Uterus (tissue), 3 donors: ENCODE measurements at regions not wholly inside any gene's neighbourhood (a gene's known extent, or its start where the extent isn't known, plus 50 kb on each side); places are given as distances from the start of the nearest gene placed in this dataset.

Source experiments
- DNase-seq, 2 donors: peaks; one replicate each; pipeline ENCODE4 v3.0.0-alpha.2; 2019 to 2020
- H3K27ac ChIP-seq, 2 donors: fragments of 200-600 bp; sonication (generic); 1 replicate in 1 of 2; 2 replicates in 1 of 2; pipeline ENCODE4 v1.5.1; 2016 to 2018
- H3K27me3 ChIP-seq, 2 donors: fragments of 200-600 bp; sonication (generic); one replicate each; pipeline ENCODE4 v1.5.1; 2018 to 2019; ENCODE audit warnings: control low read depth in 1 of 2
- H3K36me3 ChIP-seq, 2 donors: fragments of 200-600 bp; sonication (generic); one replicate each; pipeline ENCODE4 v1.5.1; 2019; ENCODE audit warnings: control low read depth in 1 of 2
- H3K4me1 ChIP-seq, 2 donors: fragments of 200-600 bp; sonication (generic); one replicate each; pipeline ENCODE4 v1.5.1; 2018 to 2019; ENCODE audit warnings: control low read depth in 1 of 2
- H3K4me3 ChIP-seq, 2 donors: fragments of 200-600 bp; sonication (generic); 1 replicate in 1 of 2; 2 replicates in 1 of 2; pipeline ENCODE4 v1.5.1; 2018 to 2019; ENCODE audit warnings: mild to moderate bottlenecking in 1 of 2
- H3K9me3 ChIP-seq, 2 donors: fragments of 200-600 bp; sonication (generic); one replicate each; pipeline ENCODE4 v1.5.1; 2019; ENCODE audit warnings: control low read depth in 1 of 2
- POLR2A ChIP-seq, 2 donors: fragments of 450-650 bp; IDR thresholded peaks; one replicate each; pipeline ENCODE4 v1.6.1; 2016; ENCODE audit warnings: antibody characterized with exemption in 2 of 2, mild to moderate bottlenecking in 1 of 2, moderate library complexity in 1 of 2
- intact Hi-C: fragments of 100-400 bp; cut with DNase I; formaldehyde crosslinking; loops from one replicate; pipeline ENCODE4 v1.15.1; 2023; ENCODE audit warnings: low total_unique reads
- TF ChIP-seq, protein P1 (sequence below), 4 experiments: fragments of 200-600 bp in 2 of 4; fragments of 450-650 bp in 2 of 4; sonication (generic) in 2 of 4; IDR thresholded peaks; one replicate each; pipeline ENCODE4 v1.5.1; 2016 to 2019; ENCODE audit warnings: antibody characterized with exemption in 4 of 4, mild to moderate bottlenecking in 2 of 4, moderate library complexity in 1 of 4
- donor health status: DM: yes; HTN: yes; CAD: no.

DNA sequence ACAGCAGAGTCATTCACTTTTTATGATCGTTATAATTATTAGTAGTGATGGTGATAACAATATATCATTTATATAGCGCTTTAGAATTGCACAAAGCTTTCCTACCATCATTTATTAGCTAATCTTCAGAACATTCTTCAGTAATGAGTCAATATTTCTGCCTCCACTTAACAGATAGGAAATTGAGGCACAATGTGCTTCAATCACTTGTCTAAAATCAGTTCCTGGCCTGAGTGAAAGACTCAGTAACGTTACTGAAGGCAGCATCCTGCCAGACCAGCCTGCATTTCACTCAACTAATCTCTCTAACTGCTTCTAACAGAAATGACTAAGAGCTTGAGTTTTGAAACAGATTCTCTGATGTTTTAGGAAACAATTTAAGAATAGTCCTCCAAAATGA is 412.1 kb downstream of the MZT1 start:
- H3K36me3 ChIP-seq = no peaks in the 10 kb centered on the region
- H3K4me1 ChIP-seq = no peaks in the 10 kb centered on the region
- intact Hi-C loops = no loop called here
- no peak for TF ChIP-seq POLR2A (IDR thresholded peaks at IDR 0.05)
- TF ChIP-seq, protein P1, sequence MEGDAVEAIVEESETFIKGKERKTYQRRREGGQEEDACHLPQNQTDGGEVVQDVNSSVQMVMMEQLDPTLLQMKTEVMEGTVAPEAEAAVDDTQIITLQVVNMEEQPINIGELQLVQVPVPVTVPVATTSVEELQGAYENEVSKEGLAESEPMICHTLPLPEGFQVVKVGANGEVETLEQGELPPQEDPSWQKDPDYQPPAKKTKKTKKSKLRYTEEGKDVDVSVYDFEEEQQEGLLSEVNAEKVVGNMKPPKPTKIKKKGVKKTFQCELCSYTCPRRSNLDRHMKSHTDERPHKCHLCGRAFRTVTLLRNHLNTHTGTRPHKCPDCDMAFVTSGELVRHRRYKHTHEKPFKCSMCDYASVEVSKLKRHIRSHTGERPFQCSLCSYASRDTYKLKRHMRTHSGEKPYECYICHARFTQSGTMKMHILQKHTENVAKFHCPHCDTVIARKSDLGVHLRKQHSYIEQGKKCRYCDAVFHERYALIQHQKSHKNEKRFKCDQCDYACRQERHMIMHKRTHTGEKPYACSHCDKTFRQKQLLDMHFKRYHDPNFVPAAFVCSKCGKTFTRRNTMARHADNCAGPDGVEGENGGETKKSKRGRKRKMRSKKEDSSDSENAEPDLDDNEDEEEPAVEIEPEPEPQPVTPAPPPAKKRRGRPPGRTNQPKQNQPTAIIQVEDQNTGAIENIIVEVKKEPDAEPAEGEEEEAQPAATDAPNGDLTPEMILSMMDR (IDR thresholded peaks at IDR 0.05) = no peak
- no peak for DNase-seq
- no peaks in the 10 kb centered on the region for H3K27me3 ChIP-seq
- no peak overlapping the region for H3K27ac ChIP-seq
- no peak overlapping the region for H3K4me3 ChIP-seq
- no peaks in the 10 kb centered on the region for H3K9me3 ChIP-seq

DNA sequence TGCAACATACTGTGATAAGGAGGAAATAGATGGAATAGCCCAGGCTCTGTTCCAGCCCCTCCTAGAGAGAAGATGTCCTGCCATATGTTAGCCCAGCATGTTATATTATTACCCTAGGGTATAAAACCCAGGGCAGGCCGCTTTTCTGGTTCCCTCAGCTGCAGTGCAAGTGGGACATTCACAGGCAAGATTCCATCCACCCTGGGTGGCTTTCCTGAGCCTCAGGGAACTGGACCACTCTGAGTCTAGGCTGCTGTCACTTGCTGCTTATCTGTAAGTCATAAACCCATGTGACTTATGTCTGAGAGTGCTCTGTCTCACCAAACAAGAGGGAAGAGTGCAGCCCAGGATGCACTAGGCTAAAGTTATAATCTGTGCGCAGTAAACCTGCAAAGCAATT is 413.2 kb downstream of the MZT1 start:
- Histone ChIP-seq H3K9me3 (no peaks in the 10 kb centered on the region), H3K36me3 (no peaks in the 10 kb centered on the region), H3K4me3 (no peak overlapping the region), H3K27me3 (no peaks in the 10 kb centered on the region), H3K4me1 (no peaks in the 10 kb centered on the region), H3K27ac (no peak overlapping the region)
- DNase-seq = no peak
- TF ChIP-seq POLR2A (IDR thresholded peaks at IDR 0.05) = no peak
- TF ChIP-seq, protein P1 (IDR thresholded peaks at IDR 0.05) = no peak
- intact Hi-C loops = no loop called here

DNA sequence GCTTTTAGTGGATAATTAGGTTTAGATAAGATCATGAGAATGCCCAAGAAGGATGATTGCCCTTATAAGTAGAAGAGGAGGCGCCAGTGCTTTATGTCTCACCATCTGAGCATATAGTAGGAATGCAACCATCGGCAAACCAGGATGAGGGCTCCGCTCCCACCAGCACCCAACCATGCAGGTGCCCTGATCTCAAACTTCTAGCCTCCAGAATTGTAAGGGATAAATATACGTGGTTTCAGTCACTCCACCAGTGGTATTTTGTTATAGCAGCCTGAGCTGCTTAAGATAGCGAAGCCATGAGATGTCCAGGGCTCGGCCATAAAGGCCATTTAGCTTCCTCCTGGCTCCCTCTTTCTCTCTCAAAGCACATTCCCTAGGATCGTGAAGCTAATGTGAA is 413.9 kb downstream of the MZT1 start:
- Histone ChIP-seq H3K27ac (no peak overlapping the region), H3K4me1 (no peaks in the 10 kb centered on the region), H3K9me3 (no peaks in the 10 kb centered on the region), H3K4me3 (no peak overlapping the region), H3K27me3 (no peaks in the 10 kb centered on the region), H3K36me3 (no peaks in the 10 kb centered on the region)
- intact Hi-C loops = no loop called here
- no peak for DNase-seq
- TF ChIP-seq, protein P1 (IDR thresholded peaks at IDR 0.05) = no peak
- no peak for TF ChIP-seq POLR2A (IDR thresholded peaks at IDR 0.05)

GRCh38 chr13:72303941-72304746 is 423.3 kb downstream of the MZT1 start:
- H3K27me3 ChIP-seq = no peaks in the 10 kb centered on the region
- DNase-seq = no peak
- no peaks in the 10 kb centered on the region for H3K36me3 ChIP-seq
- H3K9me3 ChIP-seq = no peaks in the 10 kb centered on the region
- no peaks in the 10 kb centered on the region for H3K4me1 ChIP-seq
- intact Hi-C loops = no loop called here
- TF ChIP-seq, protein P1 (IDR thresholded peaks at IDR 0.05) = no peak
- no peak for TF ChIP-seq POLR2A (IDR thresholded peaks at IDR 0.05)
- no peak overlapping the region for H3K4me3 ChIP-seq
- H3K27ac ChIP-seq = no peak overlapping the region

- Histone ChIP-seq H3K27me3 (no peaks in the 10 kb centered on the region), H3K4me1 (no peaks in the 10 kb centered on the region), H3K4me3 (no peak overlapping the region), H3K9me3 (no peaks in the 10 kb centered on the region), H3K27ac (no peak overlapping the region), H3K36me3 (no peaks in the 10 kb centered on the region)
- DNase-seq = no peak
- intact Hi-C loops = no loop called here
- TF ChIP-seq, protein P1 (IDR thresholded peaks at IDR 0.05) = no peak
- TF ChIP-seq POLR2A (IDR thresholded peaks at IDR 0.05) = no peak
Measured at GRCh38 chr13:72296246-72296645, 429.2 kb upstream of the DACH1 start.
